ENCODE measurements at regions not wholly inside any gene's neighbourhood (a gene's known extent, or its start where the extent isn't known, plus 50 kb on each side); places are given as distances from the start of the nearest gene placed in this dataset.

- Mint-ChIP-seq H3K27ac (ENCODE audit: low read depth, unreplicated experiment) (no peak overlapping the region), H3K36me3 (ENCODE audit: insufficient read depth, unreplicated experiment) (no peaks in the 10 kb centered on the region), H3K4me3 (ENCODE audit: unreplicated experiment) (no peak overlapping the region), H3K4me1 (ENCODE audit: insufficient read depth, unreplicated experiment) (no peaks in the 10 kb centered on the region), H3K9me3 (ENCODE audit: unreplicated experiment) (peaks cover 12% of the 10 kb centered on the region), H3K27me3 (ENCODE audit: insufficient read depth, unreplicated experiment) (no peaks in the 10 kb centered on the region)
- DNase-seq (ENCODE audit: unreplicated experiment), result no peak
- BruUV-seq (replicated peaks), result no TSS peak
- TF ChIP-seq, protein P1, sequence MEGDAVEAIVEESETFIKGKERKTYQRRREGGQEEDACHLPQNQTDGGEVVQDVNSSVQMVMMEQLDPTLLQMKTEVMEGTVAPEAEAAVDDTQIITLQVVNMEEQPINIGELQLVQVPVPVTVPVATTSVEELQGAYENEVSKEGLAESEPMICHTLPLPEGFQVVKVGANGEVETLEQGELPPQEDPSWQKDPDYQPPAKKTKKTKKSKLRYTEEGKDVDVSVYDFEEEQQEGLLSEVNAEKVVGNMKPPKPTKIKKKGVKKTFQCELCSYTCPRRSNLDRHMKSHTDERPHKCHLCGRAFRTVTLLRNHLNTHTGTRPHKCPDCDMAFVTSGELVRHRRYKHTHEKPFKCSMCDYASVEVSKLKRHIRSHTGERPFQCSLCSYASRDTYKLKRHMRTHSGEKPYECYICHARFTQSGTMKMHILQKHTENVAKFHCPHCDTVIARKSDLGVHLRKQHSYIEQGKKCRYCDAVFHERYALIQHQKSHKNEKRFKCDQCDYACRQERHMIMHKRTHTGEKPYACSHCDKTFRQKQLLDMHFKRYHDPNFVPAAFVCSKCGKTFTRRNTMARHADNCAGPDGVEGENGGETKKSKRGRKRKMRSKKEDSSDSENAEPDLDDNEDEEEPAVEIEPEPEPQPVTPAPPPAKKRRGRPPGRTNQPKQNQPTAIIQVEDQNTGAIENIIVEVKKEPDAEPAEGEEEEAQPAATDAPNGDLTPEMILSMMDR (IDR thresholded peaks at IDR 0.05; ENCODE audit: unreplicated experiment), result no peak
- intact Hi-C loops (cut with micrococcal nuclease), result no loop called here
- CTCF ChIA-PET, result interaction anchor here (0.6 kb wide), 1 partner anchor 16 kb away, joined by 4 read pairs; no protein-coding TSS in a partner anchor
- POLR2A ChIA-PET, result interaction anchor here (0.8 kb wide), 1 partner anchor 11 kb away, joined by 5 read pairs; no protein-coding TSS in a partner anchor
Measured at GRCh38 chr2:67339234-67339885, 57.8 kb upstream of the ETAA1 start.

DNA sequence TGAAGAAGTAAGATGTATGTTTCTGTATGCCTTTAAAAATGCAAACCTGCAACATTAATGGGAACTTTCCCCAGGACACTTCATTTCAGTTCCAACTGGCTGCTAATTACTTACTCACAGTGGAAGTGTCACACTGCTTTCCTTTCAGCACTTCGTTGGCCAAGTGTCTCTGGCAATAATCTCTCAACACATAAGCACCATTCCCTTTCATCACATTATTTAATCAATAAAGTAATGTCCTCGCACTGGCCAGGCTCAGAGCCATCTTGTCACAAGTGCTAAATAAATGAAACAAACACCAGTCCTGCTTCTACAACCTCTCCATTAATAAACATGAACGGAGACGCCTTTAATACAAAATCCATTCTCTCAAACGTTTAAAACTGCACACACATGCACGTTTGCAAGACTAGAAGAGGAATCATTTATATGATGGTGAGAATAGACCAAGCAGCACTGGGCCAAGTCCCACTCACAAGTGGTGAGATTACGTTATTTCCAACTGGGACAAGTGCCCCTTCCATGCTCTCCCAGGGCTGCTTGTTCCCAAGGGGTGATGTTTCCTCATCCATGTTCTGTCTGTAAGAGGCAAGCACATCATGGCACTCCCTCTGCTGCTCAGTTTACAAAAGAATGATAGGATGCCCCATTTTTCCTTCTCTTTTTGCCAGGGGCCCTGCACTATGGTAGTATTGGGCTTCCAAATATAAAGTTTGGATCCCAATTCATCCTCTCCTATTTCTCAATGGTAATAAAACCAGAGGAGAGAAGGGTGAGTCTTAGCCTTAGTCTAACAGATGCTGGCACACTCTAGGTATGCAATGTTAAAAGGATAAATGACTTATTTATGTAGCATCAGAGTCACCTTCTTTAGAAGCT lies 56.8 kb upstream of the ETAA1 start:
- Mint-ChIP-seq H3K4me3 (ENCODE audit: unreplicated experiment) (no peak overlapping the region), H3K36me3 (ENCODE audit: insufficient read depth, unreplicated experiment) (no peaks in the 10 kb centered on the region), H3K9me3 (ENCODE audit: unreplicated experiment) (peaks cover 12% of the 10 kb centered on the region), H3K4me1 (ENCODE audit: insufficient read depth, unreplicated experiment) (no peaks in the 10 kb centered on the region), H3K27me3 (ENCODE audit: insufficient read depth, unreplicated experiment) (no peaks in the 10 kb centered on the region), H3K27ac (ENCODE audit: low read depth, unreplicated experiment) (no peak overlapping the region)
- TF ChIP-seq, protein P1 (IDR thresholded peaks at IDR 0.05; ENCODE audit: unreplicated experiment), result no peak
- CTCF ChIA-PET, result interaction anchor here (0.6 kb wide), 1 partner anchor 17 kb away, joined by 4 read pairs; no protein-coding TSS in a partner anchor
- POLR2A ChIA-PET, result no interaction called here
- intact Hi-C loops (cut with micrococcal nuclease), result no loop called here
- BruUV-seq (replicated peaks), result no TSS peak
- DNase-seq (ENCODE audit: unreplicated experiment), result no peak

GRCh38 chr2:67341012-67341318 lies 56.2 kb upstream of the ETAA1 start:
- BruUV-seq (replicated peaks), result no TSS peak

DNA sequence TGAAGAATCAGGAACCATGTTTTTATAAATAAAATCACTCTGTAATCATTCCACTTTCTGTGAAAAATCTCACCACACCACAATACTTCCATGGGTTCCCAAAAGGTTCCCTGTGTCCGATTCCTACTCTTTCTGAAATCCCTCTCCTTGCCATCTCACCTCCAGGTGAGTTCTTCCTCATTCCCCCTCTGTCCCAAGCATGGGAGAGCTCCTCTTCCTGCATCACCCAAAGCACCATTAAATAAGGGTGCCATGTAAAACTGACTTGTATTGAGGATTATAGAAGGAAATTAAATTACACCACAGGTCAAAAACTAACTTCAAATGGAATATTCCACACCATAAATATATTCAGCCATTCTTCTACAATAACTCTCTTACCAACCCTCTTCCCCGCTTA lies 55.8 kb upstream of the ETAA1 start:
- Mint-ChIP-seq H3K9me3 (ENCODE audit: unreplicated experiment) (peaks cover 12% of the 10 kb centered on the region), H3K36me3 (ENCODE audit: insufficient read depth, unreplicated experiment) (no peaks in the 10 kb centered on the region), H3K4me3 (ENCODE audit: unreplicated experiment) (no peak overlapping the region), H3K4me1 (ENCODE audit: insufficient read depth, unreplicated experiment) (peaks cover 1% of the 10 kb centered on the region), H3K27ac (ENCODE audit: low read depth, unreplicated experiment) (no peak overlapping the region), H3K27me3 (ENCODE audit: insufficient read depth, unreplicated experiment) (no peaks in the 10 kb centered on the region)
- POLR2A ChIA-PET, result no interaction called here
- BruUV-seq (replicated peaks), result no TSS peak
- intact Hi-C loops (cut with micrococcal nuclease), result no loop called here
- CTCF ChIA-PET, result interaction anchor here (0.6 kb wide), 1 partner anchor 1227 kb away, joined by 3 read pairs; no protein-coding TSS in a partner anchor
- TF ChIP-seq, protein P1 (IDR thresholded peaks at IDR 0.05; ENCODE audit: unreplicated experiment), result no peak
- DNase-seq (ENCODE audit: unreplicated experiment), result no peak

More at GRCh38 chr2:67341012-67341318, 56.2 kb upstream of the ETAA1 start:
- peaks cover 12% of the 10 kb centered on the region for H3K9me3 Mint-ChIP-seq (ENCODE audit: unreplicated experiment)
- no peak overlapping the region for H3K27ac Mint-ChIP-seq (ENCODE audit: low read depth, unreplicated experiment)
- no peak overlapping the region for H3K4me3 Mint-ChIP-seq (ENCODE audit: unreplicated experiment)
- ChIA-PET CTCF (no interaction called here), POLR2A (no interaction called here)
- H3K27me3 Mint-ChIP-seq (ENCODE audit: insufficient read depth, unreplicated experiment), result no peaks in the 10 kb centered on the region
- TF ChIP-seq, protein P1 (IDR thresholded peaks at IDR 0.05; ENCODE audit: unreplicated experiment), result no peak
- H3K4me1 Mint-ChIP-seq (ENCODE audit: insufficient read depth, unreplicated experiment), result no peaks in the 10 kb centered on the region
- H3K36me3 Mint-ChIP-seq (ENCODE audit: insufficient read depth, unreplicated experiment), result no peaks in the 10 kb centered on the region
- intact Hi-C loops (cut with micrococcal nuclease), result no loop called here
- no peak for DNase-seq (ENCODE audit: unreplicated experiment)

Data from MCF 10A (cell line).